ENCODE measurements at regions not wholly inside any gene's neighbourhood (a gene's known extent, or its start where the extent isn't known, plus 50 kb on each side); places are given as distances from the start of the nearest gene placed in this dataset.

Small RNA genes in the stretch of these regions (small RNA-seq; reads per million reads assigned to genes)
- gene MTATP6P21 (0 reads per million in 2 experiments), gene RF00019 (0 reads per million in 2 experiments), gene RNA5SP231 (0 reads per million in 2 experiments), gene RNU6-229P (0 reads per million in 2 experiments), gene RNU6-832P (0 reads per million in 2 experiments)
